ENCODE measurements at regions not wholly inside any gene's neighbourhood (a gene's known extent, or its start where the extent isn't known, plus 50 kb on each side); places are given as distances from the start of the nearest gene placed in this dataset.

GRCh38 chr13:65917731-65918130, 1312.4 kb downstream of the PCDH9 start:
- H3K4me1 ChIP-seq (ENCODE audit: insufficient read depth, insufficient read length), result no peaks in the 10 kb centered on the region
- H3K4me3 ChIP-seq (ENCODE audit: insufficient read length, low read depth), result no peak overlapping the region
- H3K36me3 ChIP-seq (ENCODE audit: insufficient read depth, insufficient read length, low read length), result no peaks in the 10 kb centered on the region
- H3K9me3 ChIP-seq (ENCODE audit: insufficient read depth, low read length), result no peaks in the 10 kb centered on the region
- H3K27me3 ChIP-seq (ENCODE audit: insufficient read depth, insufficient read length), result no peaks in the 10 kb centered on the region
- DNase-seq (ENCODE audit: low read depth, low spot score), result no peak
- no peak for TF ChIP-seq ZNF274 (IDR thresholded peaks at IDR 0.05; ENCODE audit: low read depth, low read length)
- TF ChIP-seq YY1 (IDR thresholded peaks at IDR 0.05; ENCODE audit: insufficient read depth, insufficient read length), result no peak
- no peak overlapping the region for H3K9ac ChIP-seq (ENCODE audit: insufficient read length, low read depth)

- TF ChIP-seq YY1 (IDR thresholded peaks at IDR 0.05; ENCODE audit: insufficient read depth, insufficient read length), result no peak
- no peak for TF ChIP-seq ZNF274 (IDR thresholded peaks at IDR 0.05; ENCODE audit: low read depth, low read length)
- no peak for TF ChIP-seq SUZ12 (IDR thresholded peaks at IDR 0.05; ENCODE audit: extremely low read depth, insufficient read depth, insufficient read length)
These were observed 1314.9 kb downstream of the PCDH9 start for GRCh38 chr13:65915195-65915594.

GRCh38 chr13:65914716-65915115, 1315.4 kb downstream of the PCDH9 start:
- Histone ChIP-seq H3K4me3 (ENCODE audit: insufficient read length, low read depth) (no peak overlapping the region), H3K36me3 (ENCODE audit: insufficient read depth, insufficient read length, low read length) (no peaks in the 10 kb centered on the region), H3K9me3 (ENCODE audit: insufficient read depth, low read length) (no peaks in the 10 kb centered on the region), H3K27me3 (ENCODE audit: insufficient read depth, insufficient read length) (no peaks in the 10 kb centered on the region), H3K4me1 (ENCODE audit: insufficient read depth, insufficient read length) (no peaks in the 10 kb centered on the region), H3K9ac (ENCODE audit: insufficient read length, low read depth) (no peak overlapping the region)
- no peak for TF ChIP-seq SUZ12 (IDR thresholded peaks at IDR 0.05; ENCODE audit: extremely low read depth, insufficient read depth, insufficient read length)
- TF ChIP-seq ZNF274 (IDR thresholded peaks at IDR 0.05; ENCODE audit: low read depth, low read length), result no peak
- TF ChIP-seq YY1 (IDR thresholded peaks at IDR 0.05; ENCODE audit: insufficient read depth, insufficient read length), result no peak
- no peak for DNase-seq (ENCODE audit: low read depth, low spot score)

More at GRCh38 chr13:65915195-65915594, 1314.9 kb downstream of the PCDH9 start:
- no peaks in the 10 kb centered on the region for H3K27me3 ChIP-seq (ENCODE audit: insufficient read depth, insufficient read length)
- no peak overlapping the region for H3K4me3 ChIP-seq (ENCODE audit: insufficient read length, low read depth)
- H3K9me3 ChIP-seq (ENCODE audit: insufficient read depth, low read length), result no peaks in the 10 kb centered on the region
- no peaks in the 10 kb centered on the region for H3K36me3 ChIP-seq (ENCODE audit: insufficient read depth, insufficient read length, low read length)
- DNase-seq (ENCODE audit: low read depth, low spot score), result no peak
- H3K9ac ChIP-seq (ENCODE audit: insufficient read length, low read depth), result no peak overlapping the region
- no peaks in the 10 kb centered on the region for H3K4me1 ChIP-seq (ENCODE audit: insufficient read depth, insufficient read length)

GRCh38 chr13:65913173-65913572, 1317.0 kb downstream of the PCDH9 start:
- no peak for DNase-seq (ENCODE audit: low read depth, low spot score)
- no peak overlapping the region for H3K9ac ChIP-seq (ENCODE audit: insufficient read length, low read depth)
- no peaks in the 10 kb centered on the region for H3K27me3 ChIP-seq (ENCODE audit: insufficient read depth, insufficient read length)
- TF ChIP-seq SUZ12 (IDR thresholded peaks at IDR 0.05; ENCODE audit: extremely low read depth, insufficient read depth, insufficient read length) (no peak), ZNF274 (IDR thresholded peaks at IDR 0.05; ENCODE audit: low read depth, low read length) (no peak), YY1 (IDR thresholded peaks at IDR 0.05; ENCODE audit: insufficient read depth, insufficient read length) (no peak)
- no peaks in the 10 kb centered on the region for H3K4me1 ChIP-seq (ENCODE audit: insufficient read depth, insufficient read length)
- no peaks in the 10 kb centered on the region for H3K9me3 ChIP-seq (ENCODE audit: insufficient read depth, low read length)
- no peaks in the 10 kb centered on the region for H3K36me3 ChIP-seq (ENCODE audit: insufficient read depth, insufficient read length, low read length)
- no peak overlapping the region for H3K4me3 ChIP-seq (ENCODE audit: insufficient read length, low read depth)

- TF ChIP-seq SUZ12 (IDR thresholded peaks at IDR 0.05; ENCODE audit: extremely low read depth, insufficient read depth, insufficient read length) (no peak), YY1 (IDR thresholded peaks at IDR 0.05; ENCODE audit: insufficient read depth, insufficient read length) (no peak), ZNF274 (IDR thresholded peaks at IDR 0.05; ENCODE audit: low read depth, low read length) (no peak)
- Histone ChIP-seq H3K36me3 (ENCODE audit: insufficient read depth, insufficient read length, low read length) (no peaks in the 10 kb centered on the region), H3K4me1 (ENCODE audit: insufficient read depth, insufficient read length) (no peaks in the 10 kb centered on the region), H3K9ac (ENCODE audit: insufficient read length, low read depth) (no peak overlapping the region), H3K27me3 (ENCODE audit: insufficient read depth, insufficient read length) (no peaks in the 10 kb centered on the region), H3K4me3 (ENCODE audit: insufficient read length, low read depth) (no peak overlapping the region), H3K9me3 (ENCODE audit: insufficient read depth, low read length) (no peaks in the 10 kb centered on the region)
- no peak for DNase-seq (ENCODE audit: low read depth, low spot score)
These were observed 1317.6 kb downstream of the PCDH9 start for GRCh38 chr13:65912516-65912915.

- TF ChIP-seq YY1 (IDR thresholded peaks at IDR 0.05; ENCODE audit: insufficient read depth, insufficient read length), result no peak
- no peak for TF ChIP-seq ZNF274 (IDR thresholded peaks at IDR 0.05; ENCODE audit: low read depth, low read length)
- no peak for TF ChIP-seq SUZ12 (IDR thresholded peaks at IDR 0.05; ENCODE audit: extremely low read depth, insufficient read depth, insufficient read length)
- H3K4me3 ChIP-seq (ENCODE audit: insufficient read length, low read depth), result no peak overlapping the region
- H3K36me3 ChIP-seq (ENCODE audit: insufficient read depth, insufficient read length, low read length), result no peaks in the 10 kb centered on the region
- no peaks in the 10 kb centered on the region for H3K9me3 ChIP-seq (ENCODE audit: insufficient read depth, low read length)
- no peaks in the 10 kb centered on the region for H3K27me3 ChIP-seq (ENCODE audit: insufficient read depth, insufficient read length)
- H3K4me1 ChIP-seq (ENCODE audit: insufficient read depth, insufficient read length), result no peaks in the 10 kb centered on the region
- DNase-seq (ENCODE audit: low read depth, low spot score), result no peak
- H3K9ac ChIP-seq (ENCODE audit: insufficient read length, low read depth), result no peak overlapping the region
These were observed 1318.5 kb downstream of the PCDH9 start for GRCh38 chr13:65911546-65912193.

- Histone ChIP-seq H3K27me3 (ENCODE audit: insufficient read depth, insufficient read length) (no peaks in the 10 kb centered on the region), H3K4me3 (ENCODE audit: insufficient read length, low read depth) (no peak overlapping the region), H3K36me3 (ENCODE audit: insufficient read depth, insufficient read length, low read length) (no peaks in the 10 kb centered on the region), H3K9me3 (ENCODE audit: insufficient read depth, low read length) (no peaks in the 10 kb centered on the region), H3K4me1 (ENCODE audit: insufficient read depth, insufficient read length) (no peaks in the 10 kb centered on the region), H3K9ac (ENCODE audit: insufficient read length, low read depth) (no peak overlapping the region)
- TF ChIP-seq ZNF274 (IDR thresholded peaks at IDR 0.05; ENCODE audit: low read depth, low read length), result no peak
- TF ChIP-seq YY1 (IDR thresholded peaks at IDR 0.05; ENCODE audit: insufficient read depth, insufficient read length), result no peak
- TF ChIP-seq SUZ12 (IDR thresholded peaks at IDR 0.05; ENCODE audit: extremely low read depth, insufficient read depth, insufficient read length), result no peak
- no peak for DNase-seq (ENCODE audit: low read depth, low spot score)
These were observed 1320.6 kb downstream of the PCDH9 start for GRCh38 chr13:65909501-65909900.
